ENCODE measurements at regions not wholly inside any gene's neighbourhood (a gene's known extent, or its start where the extent isn't known, plus 50 kb on each side); places are given as distances from the start of the nearest gene placed in this dataset.
A peak's percentile ranks its signal among the peaks of the same experiment; 100 is the strongest.

DNA sequence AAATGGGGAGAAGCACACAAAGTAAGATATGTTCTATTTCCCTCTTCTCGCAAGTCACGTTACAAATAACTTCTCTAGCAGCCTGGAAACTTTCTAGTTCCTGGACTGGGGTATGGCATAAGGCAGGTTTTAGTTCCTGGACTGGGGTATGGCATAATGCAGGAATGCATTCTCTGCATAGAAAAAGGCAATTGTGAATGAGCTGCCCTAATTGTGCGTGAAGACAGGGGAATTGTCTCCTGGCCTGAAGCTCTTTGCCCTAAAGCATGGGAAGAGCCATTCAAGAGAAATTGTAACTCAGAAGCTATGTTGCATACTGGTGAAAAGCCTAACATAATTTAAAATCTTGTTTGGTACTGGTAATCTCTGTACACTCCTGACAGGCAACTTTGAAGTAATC is 54.3 kb upstream of the CBLB start:
- DNase-seq: no peak

DNA sequence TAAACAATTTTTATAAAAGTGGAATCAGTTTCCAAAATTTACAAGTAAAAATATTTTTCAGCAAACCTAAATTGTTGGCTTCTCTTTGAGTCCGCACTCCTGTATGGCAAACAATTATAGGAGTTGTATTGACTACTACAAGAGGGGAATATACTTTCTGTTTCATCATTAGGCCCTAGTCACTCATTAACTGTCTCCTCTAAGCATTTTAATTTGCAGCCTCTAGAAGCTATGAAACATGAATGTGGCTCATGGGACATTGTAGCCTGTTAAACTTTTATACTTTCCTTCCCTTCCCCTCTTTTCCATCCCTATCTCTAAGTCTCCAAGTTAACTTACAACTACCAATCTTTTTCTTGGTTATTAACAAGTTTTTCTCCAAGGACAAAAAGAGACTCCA is 58.9 kb upstream of the CBLB start:
- DNase-seq: no peak

DNA sequence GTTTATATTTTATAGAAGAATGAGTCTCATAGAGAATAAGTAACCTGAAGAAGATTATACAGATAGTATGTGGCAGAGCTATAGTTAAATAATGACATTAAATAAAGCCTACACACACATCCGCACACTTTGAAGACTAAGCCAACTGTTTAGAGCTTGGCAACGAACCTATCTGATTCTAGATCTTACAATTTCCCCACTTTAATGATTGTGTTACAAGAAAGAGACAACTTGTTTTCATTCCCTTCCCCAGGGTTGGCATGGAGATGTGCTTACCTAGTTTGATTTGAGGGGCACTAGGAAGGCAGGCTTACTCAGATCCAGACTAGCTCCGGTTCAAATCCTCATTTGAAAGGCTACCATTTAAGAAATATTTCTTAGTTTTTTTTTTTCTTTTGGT is 61.9 kb upstream of the CBLB start:
- no peak for DNase-seq

DNA sequence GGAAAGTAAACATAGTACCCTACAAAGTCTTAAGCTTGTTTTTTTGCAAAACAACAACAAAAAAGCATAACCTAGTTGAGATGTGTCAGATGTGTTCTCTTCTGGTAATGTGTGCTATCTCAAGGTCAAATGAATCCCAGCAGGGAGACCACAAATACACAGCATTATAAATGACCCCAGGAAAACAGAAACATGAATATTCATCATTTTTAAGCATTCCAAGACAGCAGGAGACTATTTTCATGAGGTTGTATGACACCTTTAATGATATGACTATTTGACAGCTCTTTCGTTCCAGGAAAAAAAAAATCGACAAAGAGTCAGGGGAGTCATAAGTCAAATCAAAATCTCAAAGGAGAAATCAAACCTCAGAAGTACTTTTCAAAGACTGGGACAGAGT is 62.7 kb upstream of the CBLB start:
- DNase-seq: no peak

DNA sequence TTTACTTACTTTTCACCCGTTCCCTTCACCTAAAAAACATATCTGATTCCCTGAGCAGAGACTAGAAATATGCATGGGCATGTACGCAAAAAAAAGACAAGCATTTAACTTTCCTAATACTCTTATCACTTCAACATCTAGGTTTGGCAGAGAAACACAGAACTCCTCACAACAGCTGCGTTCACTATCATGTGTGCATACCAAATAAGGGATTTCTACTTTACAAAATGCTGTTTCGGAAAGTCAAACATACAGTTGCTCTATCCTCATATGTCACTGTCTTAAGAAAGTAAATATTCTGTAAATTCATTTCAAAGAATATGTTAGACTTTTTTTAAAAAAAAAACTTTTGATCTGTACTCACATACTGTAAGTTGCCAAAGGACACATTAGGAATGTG is 65.1 kb upstream of the CBLB start:
- no peak for DNase-seq

DNA sequence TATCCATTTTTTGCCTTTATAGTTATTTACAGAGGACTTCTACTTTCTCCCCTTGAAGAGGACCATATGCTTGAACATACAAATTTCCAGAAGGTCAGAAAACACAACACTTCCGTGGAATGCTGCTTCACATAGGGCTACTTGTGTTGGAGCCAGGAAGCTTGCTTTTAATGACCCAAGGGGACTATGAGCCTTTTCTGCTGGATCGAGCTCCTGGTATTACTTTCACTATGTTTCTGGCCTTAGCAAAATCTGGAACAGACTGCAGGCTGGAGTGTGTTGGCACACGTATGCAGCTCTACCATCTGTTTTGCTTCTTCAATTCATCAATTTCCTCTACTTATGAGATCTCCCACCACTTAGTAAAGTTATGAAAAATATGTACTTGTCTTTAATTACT is 69.3 kb upstream of the CBLB start:
- peak; percentile 84 for DNase-seq

DNA sequence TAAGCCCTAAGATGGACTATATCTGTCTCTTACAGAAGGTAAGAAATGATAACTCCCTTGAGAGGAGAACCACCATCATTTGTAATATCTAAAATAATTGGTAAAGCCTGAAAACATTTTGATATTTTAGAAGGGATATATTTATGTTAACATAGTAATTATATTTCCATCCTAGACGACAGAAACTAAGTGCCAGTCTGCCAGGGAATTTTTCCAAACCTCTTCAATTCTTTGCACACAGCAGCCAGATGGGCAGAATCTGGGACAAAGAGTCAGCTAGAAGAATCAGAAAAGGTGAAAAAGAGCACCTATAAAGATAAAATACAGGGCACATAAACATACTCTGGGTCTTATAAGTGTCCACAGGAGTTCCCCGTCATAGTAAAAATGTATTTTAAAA is 70.0 kb upstream of the CBLB start:
- DNase-seq: peak; percentile 35

DNA sequence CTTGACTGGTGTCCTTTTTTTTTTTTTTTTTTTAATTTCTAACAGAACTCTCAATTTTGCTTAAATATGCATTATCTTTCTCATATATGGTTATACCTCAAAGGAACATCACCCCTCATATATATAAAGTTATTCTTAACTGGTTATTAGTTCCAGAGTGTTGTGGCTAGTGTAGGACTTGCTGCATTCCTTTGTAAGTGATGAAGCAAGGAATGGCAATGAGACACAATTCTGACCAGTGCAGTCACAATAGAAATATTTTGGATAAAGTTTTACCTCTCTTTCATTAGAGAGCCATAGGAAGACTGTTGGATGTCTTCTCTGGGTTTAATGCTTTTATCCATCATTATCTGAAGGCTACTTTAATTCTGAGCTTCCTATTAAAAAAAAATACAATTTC is 75.5 kb upstream of the CBLB start:
- DNase-seq: no peak

DNA sequence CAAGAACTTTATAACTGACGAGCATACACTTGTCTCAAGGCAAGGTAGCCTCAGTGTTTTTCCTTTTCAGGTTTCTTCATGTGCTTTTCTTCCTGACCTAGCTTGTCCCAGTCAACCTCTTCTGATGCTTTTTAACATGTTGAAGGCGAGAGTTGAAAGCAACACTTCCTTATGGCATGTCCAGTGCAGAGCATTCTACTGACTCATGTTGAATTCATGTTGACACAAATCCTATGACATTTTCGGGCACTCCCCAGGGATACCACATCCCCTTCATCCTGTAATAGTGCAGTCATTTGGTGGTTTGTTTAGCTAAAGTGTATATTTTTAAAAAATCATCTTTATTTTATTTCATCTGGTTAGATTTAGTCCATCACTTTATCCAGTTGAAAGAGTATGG is 75.9 kb upstream of the CBLB start:
- DNase-seq: no peak

DNA sequence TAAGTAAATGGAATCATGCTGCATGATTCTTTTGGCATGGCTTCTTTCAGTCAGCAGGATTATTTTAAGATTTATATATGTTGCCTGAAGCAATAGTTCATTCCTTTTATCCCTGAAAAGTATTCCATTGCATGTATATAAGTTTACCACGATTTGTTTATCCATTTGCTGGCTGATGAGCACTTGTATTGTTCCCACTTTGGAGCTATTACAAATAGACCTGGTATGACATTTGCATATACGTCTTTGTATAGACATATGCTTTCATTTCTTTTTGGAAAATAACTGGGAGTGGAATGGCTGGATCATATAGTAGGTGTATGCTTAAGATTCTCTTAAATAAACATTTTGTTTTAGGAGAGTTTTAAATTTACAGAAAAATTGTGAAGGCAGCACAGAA is 79.3 kb upstream of the CBLB start:
- DNase-seq: no peak

DNA sequence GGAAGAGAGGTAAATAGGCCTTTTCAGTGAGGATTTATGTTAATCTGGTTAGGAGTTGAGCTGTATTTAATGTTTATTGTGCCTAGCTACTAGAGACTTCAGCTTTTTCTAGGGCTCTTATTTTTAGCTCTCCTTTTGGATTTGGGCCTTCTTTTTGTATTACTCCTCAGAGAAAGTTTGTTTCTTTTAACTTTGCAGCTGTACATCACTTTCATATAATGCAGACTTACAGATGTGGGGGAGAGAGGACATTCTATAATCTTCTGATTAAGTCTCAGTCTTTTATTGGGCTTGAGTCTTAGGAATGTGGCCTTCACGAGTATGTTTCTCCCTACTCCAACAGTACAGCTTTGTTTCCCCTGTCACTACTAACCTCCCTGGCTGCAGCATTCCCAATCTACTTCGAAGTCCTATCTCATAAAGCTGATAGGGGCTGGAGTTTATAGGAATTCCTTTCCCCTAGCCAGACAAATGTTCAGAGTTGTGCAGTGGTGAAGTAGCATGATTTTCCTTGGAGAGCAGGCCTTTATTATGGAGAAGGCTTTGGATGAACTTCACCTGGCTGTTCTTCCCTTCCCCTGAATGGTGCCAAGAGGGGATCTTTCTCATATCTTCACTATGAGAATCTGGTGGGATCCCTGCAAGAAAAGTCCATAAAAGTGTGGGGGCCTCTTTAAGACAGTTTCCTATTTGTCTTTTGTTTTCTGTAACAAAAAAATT is 82.2 kb upstream of the CBLB start:
- DNase-seq: peak; percentile 49

DNA sequence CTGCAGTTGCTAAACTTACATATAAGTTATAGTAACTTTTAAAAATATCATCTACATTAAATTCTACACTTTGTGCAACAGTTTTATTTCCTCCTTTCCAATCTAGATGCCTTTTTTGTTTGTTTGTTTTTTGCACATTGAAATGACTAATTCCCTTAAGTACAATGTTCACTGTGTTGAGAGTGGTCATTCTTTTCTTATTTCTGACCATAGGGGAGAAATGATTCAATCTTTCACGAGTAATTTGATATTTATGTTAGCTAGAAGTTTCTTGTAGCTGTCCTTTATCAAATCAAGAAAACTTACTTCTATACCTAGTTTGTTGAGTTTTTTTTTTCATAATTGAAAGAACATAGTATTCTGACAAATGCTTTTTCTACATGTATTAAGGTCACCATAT is 85.0 kb upstream of the CBLB start:
- DNase-seq: no peak

DNA sequence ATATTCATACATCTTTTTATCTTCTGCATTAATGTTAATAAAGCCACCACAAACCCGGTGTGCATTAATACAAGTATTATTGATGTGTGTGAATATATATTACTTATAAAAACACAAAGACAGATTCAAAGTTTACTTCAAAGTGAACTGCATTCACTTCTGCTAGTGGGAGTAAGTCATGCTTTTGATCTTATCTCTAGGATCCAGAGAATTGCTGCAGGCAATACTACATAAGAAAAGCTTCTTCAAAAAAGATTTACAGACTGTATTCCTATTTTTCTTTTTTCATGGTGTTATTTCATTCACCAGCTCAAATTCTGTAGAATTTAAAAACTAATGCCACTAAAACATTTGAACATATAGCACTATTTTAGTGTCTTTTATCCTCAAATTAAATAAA is 87.5 kb upstream of the CBLB start:
- no peak for DNase-seq

DNA sequence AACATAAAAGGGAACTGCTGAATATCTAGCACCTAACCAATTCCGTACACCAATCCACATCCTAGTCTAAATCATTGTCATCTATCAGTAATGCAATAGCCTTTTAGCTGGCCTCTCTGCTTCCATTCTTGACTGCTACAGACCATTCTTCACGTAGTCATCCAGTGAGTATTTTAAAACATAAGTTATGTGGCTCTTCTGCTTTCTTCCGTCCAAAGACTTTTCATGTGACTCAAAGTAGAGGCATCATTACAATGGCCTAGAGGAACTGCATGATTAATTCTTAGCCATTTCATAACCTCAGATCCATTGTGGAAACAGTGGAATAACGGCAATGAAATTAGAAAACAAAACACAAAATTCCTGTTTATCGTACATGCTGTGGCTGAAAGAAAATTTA is 88.9 kb upstream of the CBLB start:
- DNase-seq: no peak

DNA sequence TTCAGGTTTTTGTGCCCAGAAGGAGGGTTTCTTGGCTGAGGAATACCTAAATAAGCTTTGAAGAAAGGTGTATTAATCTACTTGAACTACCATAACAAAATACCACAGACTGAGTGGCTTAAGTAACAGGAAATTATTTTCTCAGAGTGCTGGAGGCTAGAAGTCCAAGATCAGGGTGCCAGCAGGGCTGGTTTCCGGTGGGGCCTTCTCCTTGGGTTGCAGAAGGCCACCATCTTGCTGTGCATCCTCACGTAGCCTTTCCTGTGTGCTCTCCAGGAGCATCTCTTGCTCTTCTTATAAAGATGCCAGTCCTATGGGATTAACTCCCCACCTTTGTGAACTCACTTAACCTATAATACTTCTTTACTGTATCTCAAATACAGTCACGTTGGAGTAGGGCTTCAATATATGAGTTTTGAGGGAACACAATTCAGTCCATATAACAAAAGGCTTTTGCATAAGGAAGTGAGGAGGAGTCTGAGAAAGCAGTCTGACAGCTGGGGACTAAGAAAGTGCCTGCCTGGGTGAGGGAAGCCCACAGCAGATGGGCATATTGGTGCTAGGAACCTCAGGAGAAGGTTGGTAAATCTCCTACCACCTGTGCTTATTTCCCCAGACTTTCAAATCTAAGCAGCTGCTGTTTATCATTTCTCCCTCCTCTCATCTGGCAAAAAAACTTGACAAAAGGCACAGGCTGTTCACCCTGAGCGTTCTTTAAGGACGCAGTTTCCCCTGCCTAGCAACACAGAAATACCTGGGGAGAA is 89.6 kb upstream of the CBLB start:
- DNase-seq: no peak

DNA sequence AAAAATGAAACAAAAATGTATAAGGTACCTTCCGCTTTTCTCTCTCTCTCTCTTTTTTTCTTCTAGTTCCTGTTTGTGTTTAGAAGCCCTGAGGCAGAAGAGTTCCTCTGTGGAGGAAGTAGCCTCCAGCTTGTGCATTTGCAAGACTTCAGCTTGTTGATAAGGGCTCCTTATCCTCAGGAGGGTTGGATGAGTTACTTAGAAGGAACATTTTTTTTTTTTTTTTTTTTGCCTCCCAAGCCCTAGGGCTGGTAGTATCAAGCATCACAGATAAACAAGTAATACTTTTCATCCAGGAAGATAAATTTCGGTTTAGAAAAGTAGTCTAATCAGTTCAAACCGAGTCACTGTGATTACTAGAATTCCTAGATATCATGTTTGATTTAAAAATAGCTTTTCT is 91.0 kb upstream of the CBLB start:
- no peak for DNase-seq

DNA sequence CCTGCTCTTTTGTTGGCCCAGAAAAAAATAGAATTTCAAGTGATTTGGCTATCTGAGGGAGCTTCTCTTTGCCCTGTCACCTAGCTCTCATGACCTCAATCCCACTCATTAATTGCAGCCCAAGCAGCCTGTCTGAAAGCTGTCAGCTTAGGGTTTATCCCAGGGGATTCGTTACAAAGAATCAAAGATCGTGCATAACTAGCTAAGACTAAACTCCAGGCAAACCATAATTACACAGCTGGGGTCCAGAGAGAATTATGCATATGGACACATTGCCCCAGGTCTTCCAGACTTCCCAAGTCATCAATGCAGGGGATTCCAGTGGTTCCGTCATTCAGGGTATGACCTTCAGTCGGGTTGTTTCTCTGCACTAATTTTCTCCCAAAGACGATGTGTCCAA is 91.6 kb upstream of the CBLB start:
- DNase-seq: no peak

DNA sequence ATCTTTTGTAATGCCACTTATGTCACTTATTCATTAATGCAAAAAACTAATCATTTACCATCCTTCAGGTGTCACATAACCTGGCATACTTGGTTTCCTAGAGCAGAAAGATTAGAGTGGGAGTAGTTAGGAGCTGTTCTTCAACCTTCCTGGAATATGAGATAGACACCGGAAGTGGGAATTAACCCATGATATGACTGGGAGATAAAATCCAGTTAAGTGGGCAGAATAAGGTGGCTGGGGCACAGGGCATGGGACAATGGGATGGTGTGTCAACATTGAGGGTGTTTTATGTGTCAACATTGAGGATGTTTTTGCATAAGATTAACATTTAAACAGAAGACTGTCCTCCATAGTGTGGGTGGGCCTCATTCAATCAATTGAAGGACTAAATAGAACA is 94.3 kb upstream of the CBLB start:
- DNase-seq: no peak

DNA sequence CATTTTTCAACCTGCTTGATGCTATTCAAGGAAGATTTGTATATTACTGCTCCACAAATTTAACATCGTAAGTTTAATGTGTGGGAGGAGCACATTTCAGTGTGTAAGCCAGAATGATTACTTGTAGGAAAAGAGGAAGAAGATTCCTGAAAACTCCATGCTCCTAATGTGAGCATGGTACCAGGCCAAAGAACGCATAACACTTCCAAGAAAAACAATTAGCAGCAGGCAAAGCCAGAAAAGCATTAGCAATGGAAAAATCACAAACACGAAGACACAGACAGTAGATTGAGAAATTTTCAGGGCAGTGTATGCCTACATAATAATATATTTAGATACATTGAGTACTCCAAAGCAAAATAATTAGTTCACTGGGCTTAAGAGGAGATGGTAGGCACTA is 96.6 kb upstream of the CBLB start:
- DNase-seq: peak; percentile 52

DNA sequence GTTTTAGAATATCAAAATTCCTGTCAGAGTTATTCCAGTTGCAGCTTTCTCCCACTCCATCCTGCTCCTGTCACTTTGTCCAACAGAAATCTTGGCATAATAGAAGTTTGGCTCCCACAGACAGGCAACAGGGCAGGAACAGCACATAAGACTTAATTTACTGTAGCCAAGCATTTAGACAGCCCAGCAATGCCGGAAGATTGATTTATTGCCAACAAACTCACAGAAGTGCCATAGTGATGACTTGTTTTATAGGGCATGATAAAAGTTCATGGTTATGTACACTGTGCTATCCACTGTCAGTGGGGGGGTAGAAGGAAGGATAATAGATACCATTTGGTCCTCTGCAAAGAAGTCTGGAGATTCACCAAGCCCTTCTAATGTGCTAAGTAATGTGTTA is 98.3 kb upstream of the CBLB start:
- DNase-seq: no peak

DNA sequence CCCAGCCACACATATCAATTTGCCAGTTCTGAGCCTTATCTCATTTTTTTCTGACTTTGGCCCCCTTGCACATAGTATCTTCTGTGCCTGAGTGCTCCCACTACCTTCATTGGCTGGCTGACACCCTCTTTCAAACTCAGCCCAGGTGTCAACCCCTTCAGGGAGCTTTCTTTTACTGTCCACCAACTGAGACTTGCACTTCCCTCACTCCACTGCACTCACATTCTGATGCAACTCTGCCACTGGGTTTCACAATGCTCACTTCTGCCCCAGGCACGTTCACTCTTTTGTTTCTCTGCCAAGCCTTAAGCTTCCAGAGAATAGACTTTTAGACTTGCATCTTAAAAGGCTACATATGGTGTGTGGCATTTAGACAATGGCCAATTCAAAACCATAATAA is 101.5 kb upstream of the CBLB start:
- no peak for DNase-seq

DNA sequence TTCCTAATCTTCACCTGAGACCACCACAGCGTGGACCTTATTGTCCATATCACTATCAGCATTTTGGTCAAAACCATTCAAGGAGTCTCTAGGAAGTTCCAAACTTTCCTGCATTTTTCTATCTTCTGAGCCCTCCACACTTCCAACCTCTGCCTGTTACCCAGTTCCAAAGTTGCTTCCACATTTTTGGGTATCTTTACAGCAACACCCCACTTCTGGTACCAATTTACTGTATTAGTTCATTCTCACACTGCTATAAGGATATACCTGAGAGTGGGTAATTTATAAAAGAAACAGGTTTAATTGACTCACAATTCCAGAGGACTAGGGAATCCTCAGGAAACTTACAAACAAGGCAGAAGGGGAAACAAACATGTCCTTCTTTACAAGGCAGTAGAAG is 103.3 kb upstream of the CBLB start:
- DNase-seq: no peak

DNA sequence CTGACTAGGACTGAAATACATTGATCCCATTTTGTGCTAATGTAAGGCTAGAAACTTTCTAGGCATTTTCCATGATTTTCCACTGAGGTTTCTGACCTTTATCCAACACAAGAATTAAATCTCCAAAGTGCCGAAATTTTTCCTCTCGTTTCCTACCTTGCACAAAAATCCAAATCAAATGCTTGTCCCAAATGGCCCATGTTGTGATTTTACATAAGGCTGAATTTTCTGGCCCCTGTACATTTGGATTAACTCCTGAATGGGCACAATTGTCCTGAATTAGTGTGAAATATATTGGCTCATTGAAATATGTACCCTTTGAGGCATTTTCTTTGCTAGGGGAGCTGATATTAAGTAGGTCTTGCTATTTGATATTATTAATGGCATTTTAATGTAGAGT is 105.6 kb upstream of the CBLB start:
- no peak for DNase-seq

DNA sequence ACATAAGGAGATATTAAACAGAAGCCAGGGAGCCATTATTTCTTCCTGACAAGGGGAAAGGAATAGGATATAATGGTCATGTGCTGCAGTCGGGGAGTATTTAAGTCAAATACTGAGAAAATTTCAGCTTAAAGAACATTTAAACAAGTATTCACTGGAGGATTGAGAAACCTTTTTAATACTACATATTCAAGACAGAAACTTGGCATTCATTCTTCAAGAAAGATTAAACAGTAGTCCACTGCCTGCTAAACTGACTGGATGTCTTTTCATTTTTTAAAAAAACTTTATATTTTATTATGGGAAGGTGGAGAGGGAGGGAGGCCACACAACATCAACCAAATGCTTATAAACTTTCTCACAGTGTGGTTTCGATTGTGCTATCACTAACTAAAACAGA is 107.4 kb upstream of the CBLB start:
- no peak for DNase-seq
